Ishikawa (cell line): ENCODE measurements at regions not wholly inside any gene's neighbourhood (a gene's known extent, or its start where the extent isn't known, plus 50 kb on each side); places are given as distances from the start of the nearest gene placed in this dataset.

ENCODE experiments used
- CEBPB ChIP-seq: IDR thresholded peaks from 2 replicates; pipeline ENCODE4 v1.6.1; 2012
- CREB1 ChIP-seq: IDR thresholded peaks from 2 replicates; pipeline ENCODE4 v1.6.1; 2012; ENCODE audit warnings: low read depth
- EGR1 ChIP-seq: IDR thresholded peaks from 2 replicates; pipeline ENCODE4 v1.6.1; 2012
- EP300 ChIP-seq: IDR thresholded peaks from 2 replicates; pipeline ENCODE4 v1.6.1; 2012; ENCODE audit warnings: borderline replicate concordance
- FOXM1 ChIP-seq: IDR thresholded peaks from 2 replicates; pipeline ENCODE4 v1.6.1; 2012; ENCODE audit warnings: low read depth, borderline replicate concordance
- MAX ChIP-seq: IDR thresholded peaks from 2 replicates; pipeline ENCODE4 v1.6.1; 2012
- NFIC ChIP-seq: IDR thresholded peaks from 2 replicates; pipeline ENCODE4 v1.6.1; 2012
- RAD21 ChIP-seq: IDR thresholded peaks from 2 replicates; pipeline ENCODE4 v1.6.1; 2012; ENCODE audit warnings: low read depth
- REST ChIP-seq: IDR thresholded peaks from 2 replicates; pipeline ENCODE4 v1.6.1; 2012; ENCODE audit warnings: low read depth, mild to moderate bottlenecking
- TAF1 ChIP-seq: IDR thresholded peaks from 2 replicates; pipeline ENCODE4 v1.6.1; 2012; ENCODE audit warnings: low read depth, mild to moderate bottlenecking
- TCF12 ChIP-seq: IDR thresholded peaks from 2 replicates; pipeline ENCODE4 v1.6.1; 2012; ENCODE audit warnings: low read depth
- TEAD4 ChIP-seq: IDR thresholded peaks from 2 replicates; pipeline ENCODE4 v1.6.1; 2012
- USF1 ChIP-seq: IDR thresholded peaks from 2 replicates; pipeline ENCODE4 v1.6.1; 2012
- YY1 ChIP-seq: IDR thresholded peaks from 2 replicates; pipeline ENCODE4 v1.6.1; 2012; ENCODE audit warnings: low read depth
- ZBTB7A ChIP-seq: IDR thresholded peaks from 2 replicates; pipeline ENCODE4 v1.6.1; 2012; ENCODE audit warnings: low read depth

- no peak for TF ChIP-seq CEBPB
- TF ChIP-seq REST: no peak
- TF ChIP-seq RAD21: no peak
- TF ChIP-seq NFIC: no peak
- TF ChIP-seq EGR1: no peak
- no peak for TF ChIP-seq USF1
- TF ChIP-seq CREB1: no peak
- no peak for TF ChIP-seq TAF1
- no peak for TF ChIP-seq TCF12
- no peak for TF ChIP-seq YY1
- TF ChIP-seq ZBTB7A: no peak
- TF ChIP-seq MAX: no peak
- TF ChIP-seq FOXM1: no peak
- no peak for TF ChIP-seq TEAD4
- TF ChIP-seq EP300: no peak
Observed at GRCh38 chr3:3699407-3699806, 99.8 kb upstream of the LRRN1 start.

- TF ChIP-seq TCF12: no peak
- no peak for TF ChIP-seq CREB1
- TF ChIP-seq MAX: no peak
- TF ChIP-seq EP300: no peak
- no peak for TF ChIP-seq RAD21
- TF ChIP-seq FOXM1: no peak
- TF ChIP-seq CEBPB: no peak
- no peak for TF ChIP-seq NFIC
- no peak for TF ChIP-seq YY1
- no peak for TF ChIP-seq TEAD4
- TF ChIP-seq TAF1: no peak
- no peak for TF ChIP-seq EGR1
- TF ChIP-seq REST: no peak
- TF ChIP-seq ZBTB7A: no peak
- TF ChIP-seq USF1: no peak
Observed at GRCh38 chr3:3696345-3696744, 102.9 kb upstream of the LRRN1 start.

- no peak for TF ChIP-seq RAD21
Observed at GRCh38 chr3:3693593-3693992, 105.6 kb upstream of the LRRN1 start.

- TF ChIP-seq TEAD4: no peak
- TF ChIP-seq TAF1: no peak
- no peak for TF ChIP-seq REST
Observed at GRCh38 chr3:3689601-3690375, 109.4 kb upstream of the LRRN1 start.
